DOHH2 (cell line): ENCODE measurements at regions not wholly inside any gene's neighbourhood (a gene's known extent, or its start where the extent isn't known, plus 50 kb on each side); places are given as distances from the start of the nearest gene placed in this dataset.

Source experiments
- CTCF ChIP-seq: fragments of 200-600 bp; sonication (generic); IDR thresholded peaks from one replicate; pipeline ENCODE4 v1.5.1; 2014; ENCODE audit warnings: antibody characterized with exemption, mild to moderate bottlenecking, low read depth, low read length; ENCODE audit not compliant: poor library complexity, severe bottlenecking
- EZH2phosphoT487 ChIP-seq: fragments of 200-600 bp; sonication (generic); IDR thresholded peaks from 2 replicates; pipeline ENCODE4 v1.6.1; 2017; ENCODE audit warnings: borderline replicate concordance, mild to moderate bottlenecking, antibody characterized with exemption, low read length, moderate library complexity, mixed read lengths

- no peak for TF ChIP-seq EZH2phosphoT487
- TF ChIP-seq CTCF, result no peak
These were observed 787.4 kb downstream of the KCNJ2 start for GRCh38 chr17:70956726-70957125.
